Activated CD4-positive, alpha-beta T cell treated with anti-CD3 and anti-CD28 coated beads, Interleukin-2, Interleukin-6, amounts not matched to agents 100 ng/mL and 50 ng/mL, durations not matched to agents 16 hours and 8 hours (primary cell): ENCODE measurements at regions not wholly inside any gene's neighbourhood (a gene's known extent, or its start where the extent isn't known, plus 50 kb on each side); places are given as distances from the start of the nearest gene placed in this dataset.

ENCODE experiments used
- DNase-seq: peaks from one replicate; pipeline ENCODE4 v3.0.0-alpha.2; 2020

- DNase-seq, result no peak
Observed at GRCh38 chr5:168192120-168192519, 99.3 kb upstream of the WWC1 start.

GRCh38 chr5:168193493-168194250, 97.8 kb upstream of the WWC1 start:
- DNase-seq, result no peak

GRCh38 chr5:168195110-168195509, 96.3 kb upstream of the WWC1 start:
- DNase-seq, result no peak

GRCh38 chr5:168198359-168198758, 93.1 kb upstream of the WWC1 start:
- no peak for DNase-seq

GRCh38 chr5:168202996-168203395, 88.4 kb upstream of the WWC1 start:
- DNase-seq, result no peak

- DNase-seq, result no peak
Observed at GRCh38 chr5:168204165-168204564, 87.3 kb upstream of the WWC1 start.

- no peak for DNase-seq
Observed at GRCh38 chr5:168207450-168208029, 83.9 kb upstream of the WWC1 start.

GRCh38 chr5:168209244-168209995, 82.0 kb upstream of the WWC1 start:
- DNase-seq, result no peak

GRCh38 chr5:168209997-168210396, 81.4 kb upstream of the WWC1 start:
- no peak for DNase-seq

- DNase-seq, result no peak
Observed at GRCh38 chr5:168211245-168211644, 80.2 kb upstream of the WWC1 start.

GRCh38 chr5:168211936-168212335, 79.5 kb upstream of the WWC1 start:
- DNase-seq, result no peak

GRCh38 chr5:168214071-168214470, 77.4 kb upstream of the WWC1 start:
- no peak for DNase-seq

GRCh38 chr5:168214886-168215285, 76.6 kb upstream of the WWC1 start:
- no peak for DNase-seq

GRCh38 chr5:168215646-168216045, 75.8 kb upstream of the WWC1 start:
- DNase-seq, result no peak

GRCh38 chr5:168216989-168217388, 74.5 kb upstream of the WWC1 start:
- DNase-seq, result no peak

GRCh38 chr5:168217497-168217896, 73.9 kb upstream of the WWC1 start:
- no peak for DNase-seq

GRCh38 chr5:168218746-168219145, 72.7 kb upstream of the WWC1 start:
- no peak for DNase-seq

- peak; percentile 67 for DNase-seq
Observed at GRCh38 chr5:168219515-168220410, 71.7 kb upstream of the WWC1 start.

- DNase-seq, result no peak
Observed at GRCh38 chr5:168224085-168224484, 67.4 kb upstream of the WWC1 start.

GRCh38 chr5:168226012-168226411, 65.4 kb upstream of the WWC1 start:
- no peak for DNase-seq

GRCh38 chr5:168227001-168227400, 64.4 kb upstream of the WWC1 start:
- DNase-seq, result no peak

- peak; percentile 14 for DNase-seq
Observed at GRCh38 chr5:168227973-168228615, 63.4 kb upstream of the WWC1 start.

GRCh38 chr5:168228668-168229067, 62.8 kb upstream of the WWC1 start:
- no peak for DNase-seq
